HG03064 (cell line): ENCODE measurements at regions not wholly inside any gene's neighbourhood (a gene's known extent, or its start where the extent isn't known, plus 50 kb on each side); places are given as distances from the start of the nearest gene placed in this dataset.
"Not testable (repeated sequence)": the region's sequence is repeated elsewhere in the genome, so short reads cannot be mapped to it uniquely, and the experiment has no call there.

ENCODE experiments used
- ATAC-seq: cut with Tn5 transposase; IDR thresholded peaks from one replicate; pipeline ENCODE4 v1.9.1; 2021; ENCODE audit warnings: low read depth; ENCODE audit not compliant: unreplicated experiment

DNA sequence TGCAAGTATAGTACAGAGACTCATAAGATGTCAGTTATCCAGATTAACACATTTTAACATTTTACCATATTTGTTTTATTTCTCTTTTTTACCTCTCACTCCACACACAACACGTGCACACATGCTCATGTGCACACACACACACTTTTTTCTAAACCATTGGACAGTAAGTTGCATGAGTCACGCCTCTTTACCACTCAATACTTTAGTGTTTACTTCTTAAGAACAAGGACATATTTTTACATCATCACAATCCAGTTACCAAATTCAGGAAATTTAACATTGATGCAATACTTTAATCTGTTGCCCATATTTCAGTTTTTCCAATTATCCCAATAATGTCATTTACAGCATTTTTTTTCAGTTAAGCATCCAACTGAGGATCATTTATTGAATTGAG, 109.0 kb downstream of the RIN2 start:
- ATAC-seq = no peak

DNA sequence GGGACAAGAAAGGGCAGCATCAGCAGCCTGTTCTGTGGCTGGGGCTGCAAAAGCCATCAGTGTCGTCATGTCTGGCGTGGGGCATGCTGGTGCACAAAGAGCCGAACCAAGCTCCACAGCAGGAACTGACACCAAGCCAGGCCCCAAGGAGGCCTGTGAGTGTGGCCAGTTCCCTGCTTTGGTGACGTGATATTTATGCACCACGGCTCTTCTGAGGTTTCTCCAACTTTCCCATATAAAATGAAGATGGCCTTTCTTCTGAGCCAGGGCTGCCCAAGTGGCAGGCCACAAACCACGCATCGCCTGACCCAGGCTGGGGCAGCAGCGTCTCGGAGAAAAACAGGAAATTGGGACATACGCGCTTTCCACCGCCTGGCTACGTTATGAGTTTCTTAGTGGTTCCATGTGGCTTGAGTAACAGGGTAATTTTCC, 109.9 kb downstream of the RIN2 start:
- no peak for ATAC-seq

DNA sequence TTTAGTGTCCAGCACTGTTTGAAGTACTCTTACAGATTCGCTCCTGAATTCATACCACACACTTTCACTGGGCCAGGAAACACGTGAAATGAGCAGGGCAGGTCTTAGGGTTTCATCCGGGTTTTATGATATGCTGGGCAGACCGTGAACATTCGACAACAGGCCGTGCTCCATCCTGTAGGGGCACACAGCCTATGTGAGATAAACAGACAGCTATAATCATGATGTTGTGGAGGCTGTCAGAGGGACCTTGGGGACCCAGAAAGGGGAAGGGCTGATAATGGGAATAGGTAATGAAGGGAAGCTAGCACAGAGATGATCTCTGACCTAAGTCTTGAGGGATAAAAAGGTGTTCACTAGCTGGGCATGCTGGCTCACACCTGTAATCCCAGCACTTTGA, 110.4 kb downstream of the RIN2 start:
- ATAC-seq = no peak

DNA sequence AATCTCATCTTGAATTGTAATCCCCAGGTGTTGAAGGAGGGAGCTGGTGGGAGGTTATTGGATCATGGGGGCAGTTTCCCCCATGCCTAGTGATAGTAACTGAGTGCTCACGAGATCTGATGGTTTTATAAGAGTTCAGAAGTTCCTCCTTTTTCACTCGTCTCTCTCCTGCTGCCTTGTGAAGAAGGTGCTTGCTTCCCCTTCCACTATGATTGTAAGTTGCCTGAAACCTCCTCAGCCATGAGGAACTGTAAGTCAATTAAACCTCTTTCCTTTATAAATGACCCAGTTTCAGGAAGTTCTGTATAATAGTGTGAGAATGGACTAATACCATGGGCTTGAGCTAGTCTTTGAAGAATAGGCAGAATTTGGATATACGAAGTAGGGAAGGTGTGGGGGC, 113.9 kb downstream of the RIN2 start:
- ATAC-seq = no peak

DNA sequence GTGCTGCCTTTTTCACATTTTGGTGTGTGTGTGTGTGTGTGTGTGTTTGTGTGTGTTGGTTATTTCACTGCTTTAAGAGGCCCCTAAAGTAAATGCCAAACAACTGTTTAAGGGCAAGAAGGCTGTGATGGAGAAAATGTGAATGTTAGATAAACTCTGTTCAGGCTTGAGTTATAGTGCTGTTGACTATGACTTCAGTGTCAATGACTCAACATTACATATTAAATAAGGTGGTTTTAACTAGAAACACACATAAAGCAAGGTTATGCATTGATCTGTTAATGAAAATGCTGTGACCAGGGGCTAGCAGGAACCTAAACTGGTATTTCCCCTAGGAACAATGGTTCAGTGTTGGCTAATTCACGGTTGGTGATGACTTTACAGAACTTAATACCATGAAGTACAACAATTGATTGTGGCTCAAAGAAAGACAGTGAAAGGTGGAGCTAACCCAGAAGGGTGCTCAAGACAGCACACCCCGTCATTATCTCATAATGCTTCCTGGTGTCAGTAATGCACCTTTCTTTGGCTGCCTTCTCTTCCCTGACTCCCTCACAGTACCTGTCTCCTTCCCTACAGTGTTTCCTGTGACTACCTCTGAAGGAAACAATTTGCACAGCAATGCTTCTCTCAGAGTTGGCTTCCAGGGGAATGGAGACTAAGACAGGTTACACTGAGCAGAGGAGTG, 116.1 kb downstream of the RIN2 start:
- no peak for ATAC-seq

DNA sequence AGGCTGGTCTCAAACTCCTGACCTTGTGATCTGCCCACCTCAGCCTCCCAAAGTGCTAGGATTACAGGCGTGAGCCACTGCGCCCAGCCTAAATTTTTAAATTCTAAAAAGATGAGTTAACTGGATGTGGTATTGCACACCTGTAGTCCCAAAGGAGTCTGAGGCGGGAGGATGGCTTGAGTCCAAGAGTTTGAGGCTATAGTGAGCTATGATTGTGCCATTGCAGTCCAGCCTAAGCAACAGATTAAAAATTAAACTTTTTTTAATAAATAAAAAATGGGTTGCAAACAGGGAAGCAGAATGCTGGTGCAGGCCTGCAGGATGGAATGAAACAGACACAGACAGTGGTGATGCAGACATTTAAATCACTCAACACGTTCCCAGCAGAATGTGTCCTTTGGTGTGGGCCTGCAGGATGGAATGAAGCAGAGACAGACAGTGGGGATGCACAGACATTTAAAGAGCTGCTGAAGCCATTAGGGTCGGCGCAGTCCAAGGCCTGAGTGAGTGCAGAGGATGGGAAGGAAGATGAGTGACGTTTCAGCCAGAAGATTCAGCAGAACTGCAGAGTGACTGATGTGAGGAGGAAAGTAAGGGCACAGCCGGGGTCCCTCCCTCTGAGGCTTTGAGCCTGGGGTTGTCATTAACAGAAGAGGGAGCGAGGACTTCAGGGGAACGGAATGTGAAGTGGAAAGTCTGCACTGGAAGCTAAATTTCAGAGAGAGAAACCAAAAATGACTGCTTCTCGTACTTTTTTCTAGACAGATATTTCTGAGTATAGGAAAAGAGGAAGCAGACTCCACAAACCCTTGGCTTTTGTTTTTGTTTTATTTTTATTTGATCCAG, 117.5 kb downstream of the RIN2 start:
- no peak for ATAC-seq

DNA sequence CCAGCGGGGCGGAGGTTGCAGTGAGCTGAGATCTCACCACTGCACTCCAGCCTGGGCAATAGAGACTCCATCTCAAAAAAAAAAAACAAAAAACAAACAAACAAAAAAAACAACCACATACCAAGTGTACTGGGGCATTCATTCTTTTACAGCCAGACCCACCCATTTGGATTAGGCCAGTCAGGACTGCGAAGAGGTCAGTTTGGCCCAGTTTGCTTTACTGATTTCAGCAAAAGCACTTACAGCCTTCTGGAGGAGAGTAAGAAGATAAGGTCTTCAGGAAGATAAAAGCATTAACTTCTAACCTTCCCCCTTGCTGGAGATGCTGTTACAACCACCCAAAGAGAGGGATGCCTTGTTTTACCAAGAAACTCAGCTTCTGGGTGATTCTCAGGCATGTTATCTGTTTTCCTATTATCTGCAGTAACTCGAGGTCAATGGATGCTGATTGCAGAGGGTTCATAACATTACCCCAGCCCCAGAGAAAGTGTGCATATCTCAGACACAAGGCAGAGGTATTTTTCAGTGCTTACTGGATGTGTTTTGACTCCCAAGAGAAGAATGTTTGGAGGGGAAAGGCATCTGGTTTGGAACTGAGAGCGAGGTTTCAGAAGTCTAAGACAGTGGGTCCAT, 118.9 kb downstream of the RIN2 start:
- no peak for ATAC-seq

DNA sequence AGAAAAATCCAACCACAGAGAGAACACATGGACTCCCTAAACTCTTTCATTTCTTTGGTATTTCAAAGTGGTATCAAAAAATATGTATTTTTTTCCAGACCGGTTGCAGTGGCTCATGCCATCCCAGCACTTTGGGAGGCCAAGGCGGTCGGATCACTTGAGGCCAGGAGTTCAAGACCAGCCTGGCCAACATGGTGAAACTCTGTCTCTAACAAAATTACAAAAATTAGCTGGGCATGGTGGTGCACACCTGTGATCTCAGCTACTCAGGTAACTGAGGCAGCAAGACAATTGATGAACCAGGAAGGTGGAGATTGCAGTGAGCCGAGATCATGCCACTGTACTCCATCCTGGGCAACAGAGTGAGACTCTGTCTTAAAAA, 121.8 kb downstream of the RIN2 start:
- ATAC-seq = not testable (repeated sequence)

DNA sequence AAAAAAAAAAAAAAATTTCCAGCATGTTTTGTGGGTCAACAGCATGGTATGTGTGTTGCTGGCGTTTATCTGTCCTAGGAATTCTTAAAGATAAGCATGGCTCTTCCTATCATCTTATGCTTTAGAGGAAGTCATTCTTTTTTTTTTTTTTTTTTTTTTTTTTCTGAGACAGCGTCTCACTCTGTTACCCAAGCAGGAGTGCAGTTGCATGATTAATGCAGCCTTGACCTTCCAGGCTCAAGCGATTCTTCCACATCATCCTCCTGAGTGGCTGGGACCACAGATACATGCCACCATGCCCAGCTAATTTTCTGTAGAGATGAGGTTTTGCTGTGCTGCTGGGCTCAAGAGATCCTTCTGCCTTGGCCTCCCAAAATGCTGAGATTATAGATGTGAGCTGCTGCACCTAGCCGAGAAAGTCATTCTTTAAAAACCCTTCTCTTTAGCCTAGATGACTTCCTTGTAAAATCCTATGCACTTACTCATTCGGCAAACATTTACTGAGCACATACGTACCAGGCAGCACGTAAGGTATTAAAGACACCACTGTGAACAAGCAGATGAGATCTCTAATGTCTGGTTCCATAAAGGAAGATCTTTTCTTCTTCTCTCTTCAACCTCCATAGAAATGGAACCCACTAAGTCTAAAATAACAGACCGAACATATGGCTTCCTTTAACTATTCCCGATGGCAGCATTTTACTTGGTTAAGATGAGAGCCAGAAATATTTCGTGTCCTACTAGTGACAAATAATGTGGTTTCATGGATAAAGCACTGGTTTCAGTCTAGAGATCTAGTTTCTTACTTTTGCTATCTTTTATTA, 122.4 kb downstream of the RIN2 start:
- no peak for ATAC-seq

DNA sequence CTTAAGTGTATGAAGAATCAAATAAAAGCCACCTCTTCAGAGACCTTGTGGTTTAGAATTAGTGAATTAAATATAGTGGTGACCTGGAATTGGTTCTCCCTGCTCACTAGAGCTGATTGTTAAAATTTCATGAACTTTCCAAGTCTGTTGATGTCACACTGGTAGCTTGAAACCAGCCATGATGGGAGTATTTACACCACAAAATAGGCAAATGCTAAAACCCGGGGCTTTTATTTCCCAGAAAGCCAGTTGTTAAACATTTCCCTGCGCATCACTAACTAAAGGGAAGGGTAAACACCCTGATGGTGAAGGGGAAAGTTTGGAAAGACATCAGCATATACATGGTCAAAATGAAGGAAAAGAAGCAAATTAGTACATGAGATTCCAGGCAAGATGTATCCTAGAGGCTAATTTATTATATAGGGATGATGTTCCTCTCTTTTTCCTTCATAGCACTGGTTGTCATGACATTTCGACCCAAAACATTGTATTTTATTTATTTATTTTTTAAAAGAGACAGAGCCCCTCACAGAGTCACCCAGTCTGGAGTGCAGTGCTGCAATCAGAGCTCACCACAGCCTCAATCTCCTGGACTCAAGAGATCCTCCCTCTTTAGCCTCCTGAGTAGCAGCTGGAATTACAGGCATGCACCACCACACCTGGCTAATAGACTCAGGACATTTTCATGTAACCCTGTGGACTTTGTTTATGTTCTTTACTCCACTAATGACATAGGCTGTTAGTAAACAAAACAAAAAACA, 123.2 kb downstream of the RIN2 start:
- no peak for ATAC-seq

DNA sequence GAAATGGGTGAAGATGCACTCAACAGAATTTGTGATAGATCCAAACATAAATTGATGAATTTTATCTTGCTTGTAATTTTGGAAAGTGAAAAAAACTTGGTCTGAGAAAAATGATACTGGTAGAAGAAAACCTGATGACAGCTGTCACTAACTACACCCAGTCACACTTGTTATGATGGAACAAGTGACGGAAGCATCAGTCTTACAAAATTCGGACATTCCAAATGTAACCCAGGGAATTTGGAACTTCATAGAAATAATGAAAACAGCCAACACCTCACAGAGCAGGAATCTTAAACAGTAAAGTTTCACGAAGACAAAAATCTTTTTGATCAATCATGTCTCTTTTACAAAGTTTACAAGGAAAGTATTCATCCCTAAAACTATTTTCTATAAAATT, 123.9 kb downstream of the RIN2 start:
- no peak for ATAC-seq

DNA sequence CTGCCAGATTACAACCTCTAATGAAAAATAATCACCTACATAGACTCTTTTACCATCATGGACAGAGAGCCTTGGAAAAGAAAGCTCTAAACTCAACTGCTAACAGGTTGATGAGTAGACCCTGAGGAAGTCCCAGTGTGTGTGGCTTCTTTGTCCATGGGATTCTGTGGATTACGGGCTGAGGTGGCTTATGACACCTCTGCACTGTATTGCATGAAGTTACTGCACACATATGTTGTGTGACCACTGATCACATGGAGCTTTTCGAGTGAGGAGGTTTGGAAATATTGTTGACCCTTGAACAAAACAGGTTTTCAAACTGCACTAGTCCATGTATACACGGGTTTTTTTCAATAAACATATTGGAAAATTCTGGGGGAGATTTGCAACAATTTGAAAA, 124.4 kb downstream of the RIN2 start:
- ATAC-seq = no peak

DNA sequence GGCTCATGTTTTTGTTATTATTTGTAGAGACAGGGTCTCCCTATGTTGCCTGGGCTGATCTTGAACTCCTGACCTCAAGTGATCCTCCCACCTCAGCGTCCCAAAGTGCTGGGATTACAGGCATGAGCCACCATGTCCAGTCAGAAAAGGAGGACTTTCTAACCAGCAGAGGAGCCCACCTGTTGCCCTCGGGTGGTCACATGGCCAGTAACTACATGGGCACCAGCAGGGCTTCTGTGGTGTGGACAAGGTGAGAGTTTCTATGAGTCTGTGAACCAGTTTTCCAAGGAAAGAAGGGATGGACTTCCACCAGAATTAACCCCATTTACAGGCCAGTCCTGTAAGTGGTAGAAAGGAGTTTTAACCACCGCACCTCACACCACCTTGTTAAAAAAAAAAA, 125.4 kb downstream of the RIN2 start:
- no peak for ATAC-seq

DNA sequence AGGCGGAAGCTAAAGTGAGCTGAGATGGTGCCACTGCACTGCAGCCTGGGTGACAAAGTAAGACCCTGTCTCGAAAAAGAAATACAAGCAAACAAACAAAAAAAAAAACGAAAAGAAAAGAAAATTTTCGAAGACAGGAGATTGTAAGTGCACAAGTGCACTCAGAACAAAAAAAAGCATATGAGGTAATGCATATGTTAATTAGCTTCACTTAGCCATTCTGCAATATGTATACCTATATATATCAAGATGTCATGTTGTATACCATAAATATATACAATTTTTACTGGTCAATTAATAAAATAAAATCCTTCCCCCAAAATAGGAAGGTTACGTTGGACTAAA, 127.5 kb downstream of the RIN2 start:
- no peak for ATAC-seq

DNA sequence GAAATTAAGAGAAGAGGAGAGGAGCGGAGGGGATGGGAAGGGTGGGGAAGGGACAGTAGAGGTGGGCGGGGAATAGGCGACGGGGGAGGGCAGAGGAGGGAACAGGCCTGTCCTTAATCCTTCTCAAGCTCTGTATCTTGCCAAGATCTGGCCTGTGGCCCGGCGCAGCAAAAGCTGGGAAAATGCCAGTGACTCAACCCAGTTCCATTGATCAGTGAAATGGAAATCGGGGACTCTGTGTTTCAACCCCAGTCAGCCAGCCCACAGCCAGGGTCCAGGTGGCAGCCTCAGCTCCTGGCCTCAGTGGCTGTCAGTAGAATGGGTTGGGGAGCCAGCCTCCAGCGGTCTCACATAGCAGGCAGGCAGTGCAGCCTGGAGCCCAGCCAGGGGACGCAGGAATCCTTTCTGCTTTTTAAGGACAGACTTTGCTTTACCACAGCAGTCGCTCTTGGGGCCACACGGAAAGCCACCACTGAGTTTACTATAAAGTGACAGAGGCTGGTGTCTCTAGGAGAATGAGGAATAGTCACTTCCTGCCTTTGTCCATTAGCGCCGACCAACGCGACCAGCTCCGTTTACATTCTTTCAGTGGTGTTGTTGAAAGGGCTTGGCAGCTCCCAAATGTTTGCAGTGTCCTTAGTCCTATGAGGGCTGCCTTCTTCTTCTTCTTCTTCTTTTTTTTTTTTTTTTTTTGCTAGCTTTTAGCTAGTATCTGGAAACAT, 128.0 kb downstream of the RIN2 start:
- ATAC-seq = no peak

DNA sequence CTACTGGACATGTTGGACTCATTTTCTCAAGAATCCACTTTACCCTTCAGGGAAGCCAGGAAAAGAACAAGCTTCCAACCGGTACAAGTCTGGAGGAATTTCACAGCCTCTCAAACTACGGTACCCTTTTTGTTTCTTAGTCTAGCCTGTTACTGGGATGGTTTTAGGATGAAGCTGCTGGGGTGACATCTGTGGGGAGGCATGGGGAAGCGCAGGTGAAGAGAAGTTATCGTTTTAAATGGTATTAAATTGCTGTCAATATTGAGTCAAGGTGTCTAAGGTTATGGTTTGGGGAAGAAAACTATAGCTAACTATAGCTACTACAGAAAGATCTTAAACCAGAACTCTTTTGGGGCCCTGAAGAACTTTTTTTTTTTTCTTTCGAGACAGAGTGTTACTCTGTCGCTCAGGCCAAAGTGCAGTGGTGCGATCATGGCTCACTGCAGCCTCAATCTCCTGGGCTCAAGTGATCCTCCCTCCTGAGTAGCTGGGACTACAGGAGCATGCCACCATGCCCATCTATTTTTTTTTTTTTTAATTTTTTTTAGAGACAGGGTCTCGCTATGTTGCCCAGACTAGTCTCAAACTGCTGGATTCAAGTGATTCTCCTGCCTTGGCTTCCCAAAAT, 128.7 kb downstream of the RIN2 start:
- no peak for ATAC-seq

DNA sequence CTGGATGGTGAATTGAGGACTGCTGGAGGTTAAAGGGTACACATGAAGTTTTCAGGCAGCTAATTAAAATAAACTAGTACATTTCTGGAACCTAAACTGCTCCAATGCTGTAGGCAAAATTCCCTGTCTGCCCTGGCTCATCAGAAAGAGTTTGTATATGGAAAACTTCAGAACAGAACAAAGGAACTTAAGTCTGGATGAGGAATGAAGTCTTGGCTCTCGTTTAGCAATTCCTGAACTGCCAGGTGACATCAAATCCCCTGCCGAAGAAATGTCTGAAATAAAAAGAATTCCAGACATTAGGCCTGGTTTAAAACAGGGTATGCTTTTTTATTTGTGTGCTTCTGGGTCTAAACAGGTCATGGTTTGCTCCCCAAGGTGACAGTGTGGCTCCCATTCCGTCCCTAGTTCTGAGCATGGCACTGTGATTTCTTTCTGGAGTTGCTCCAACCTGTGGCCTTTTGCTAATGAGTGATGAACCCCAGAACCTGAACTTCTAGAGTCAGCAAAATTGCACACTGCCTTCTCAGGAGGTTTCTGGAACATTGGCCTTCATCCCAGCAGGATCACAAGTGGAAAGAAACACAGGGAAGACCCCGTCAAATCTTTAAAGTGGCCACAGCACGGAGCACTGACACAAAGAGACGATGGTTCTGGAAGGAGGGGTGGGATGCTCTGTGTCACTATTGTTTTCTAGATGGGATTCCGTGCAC, 129.4 kb upstream of the NAA20 start:
- ATAC-seq = no peak

DNA sequence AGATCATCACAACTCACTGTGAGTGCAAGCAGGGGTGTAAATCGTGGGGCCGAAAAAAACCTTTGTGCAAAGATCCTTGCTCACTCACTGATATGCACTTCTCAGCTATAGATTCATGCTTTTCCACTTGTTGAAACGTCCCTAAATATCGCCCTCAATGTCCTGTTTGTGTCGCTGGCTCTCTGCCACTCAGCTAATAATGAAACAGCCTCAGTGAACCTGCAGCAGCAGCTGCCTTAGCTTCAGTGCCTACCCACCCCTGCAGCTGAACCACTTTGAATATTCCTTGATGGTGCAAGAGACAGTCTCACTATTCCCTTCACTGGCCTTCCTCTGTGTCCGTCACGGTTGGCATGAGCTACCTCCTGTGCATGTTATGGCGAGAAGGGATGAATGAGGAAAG, 128.9 kb upstream of the NAA20 start:
- ATAC-seq = no peak
